Caco-2 (cell line): ENCODE measurements at regions not wholly inside any gene's neighbourhood (a gene's known extent, or its start where the extent isn't known, plus 50 kb on each side); places are given as distances from the start of the nearest gene placed in this dataset.

Experiments
- BruUV-seq: library from RNA; stranded (reverse); fragments of 400-500 nt; replicated peaks from 2 replicates; lab custom pipeline; 2021; lab: Mats Ljungman, UMichigan
- CTCF ChIA-PET: fragments of 300-600 bp; sonication (Branson Sonifier 250); formaldehyde crosslinking; loops from one replicate; lab custom pipeline; 2022; ENCODE audit warnings: antibody characterized with exemption; lab: Charles Lee
- POLR2A ChIA-PET: fragments of 300-600 bp; sonication (Branson Sonifier 250); formaldehyde crosslinking; loops from one replicate; lab custom pipeline; 2022; ENCODE audit warnings: antibody characterized with exemption; lab: Charles Lee
- DNase-seq, 2 experiments: peaks; one replicate each; pipeline versions ENCODE4 v3.0.0 to v3.0.0-alpha.2; 2020 to 2022
- H3K27me3 ChIP-seq: replicated peaks from 2 replicates; pipeline ENCODE4 v1.6.0; 2011; ENCODE audit warnings: low read length; ENCODE audit not compliant: control insufficient read depth, insufficient read depth
- H3K36me3 ChIP-seq: 2 replicates; pipeline ENCODE4 v1.5.1; 2011; ENCODE audit warnings: low read length; ENCODE audit not compliant: control insufficient read depth, insufficient read depth
- H3K4me1 ChIP-seq: fragments of 250-450 bp; sonication (Bioruptor Pico); 2 replicates; pipeline ENCODE4 v1.5.1; 2020; ENCODE audit warnings: mild to moderate bottlenecking
- H3K4me3 ChIP-seq: 2 replicates; pipeline ENCODE4 v1.5.1; 2011; ENCODE audit warnings: low read depth, mild to moderate bottlenecking, control low read depth, low read length
- H3K9me3 ChIP-seq: fragments of 250-450 bp; sonication (Bioruptor Pico); 2 replicates; pipeline ENCODE4 v1.5.1; 2020; ENCODE audit warnings: mild to moderate bottlenecking, moderate library complexity
- H3K27ac Mint-ChIP-seq: one replicate; pipeline ENCODE4 v1.8.0; 2022; ENCODE audit warnings: mixed read lengths; ENCODE audit not compliant: unreplicated experiment
- H3K27me3 Mint-ChIP-seq: one replicate; pipeline ENCODE4 v1.8.0; 2022; ENCODE audit warnings: mixed read lengths; ENCODE audit not compliant: insufficient read depth, unreplicated experiment
- H3K36me3 Mint-ChIP-seq: one replicate; pipeline ENCODE4 v1.8.0; 2022; ENCODE audit warnings: mild to moderate bottlenecking, mixed read lengths; ENCODE audit not compliant: insufficient read depth, unreplicated experiment
- H3K4me1 Mint-ChIP-seq: one replicate; pipeline ENCODE4 v1.8.0; 2022; ENCODE audit warnings: low read depth, mixed read lengths; ENCODE audit not compliant: unreplicated experiment
- H3K4me3 Mint-ChIP-seq: one replicate; pipeline ENCODE4 v1.8.0; 2022; ENCODE audit warnings: mild to moderate bottlenecking, moderate library complexity, mixed read lengths; ENCODE audit not compliant: unreplicated experiment
- H3K9me3 Mint-ChIP-seq: one replicate; pipeline ENCODE4 v1.8.0; 2022; ENCODE audit warnings: mixed read lengths; ENCODE audit not compliant: unreplicated experiment
- CTCF ChIP-seq, 2 experiments: fragments of 200-600 bp in 1 of 2; IDR thresholded peaks; 1 replicate in 1 of 2; 2 replicates in 1 of 2; pipeline versions ENCODE4 v1.5.1 to v1.8.0; 2011 to 2022; ENCODE audit warnings: antibody characterized with exemption in 1 of 2, control low read depth in 1 of 2, inconsistent platforms in 1 of 2, low read depth in 1 of 2, low read length in 1 of 2, mild to moderate bottlenecking in 1 of 2, moderate library complexity in 1 of 2; ENCODE audit not compliant: insufficient read depth in 1 of 2, severe bottlenecking in 1 of 2, unreplicated experiment in 1 of 2
- intact Hi-C: fragments of 100-400 bp; cut with micrococcal nuclease; formaldehyde crosslinking; loops from one replicate; pipeline ENCODE4 v1.10.0; 2022; ENCODE audit not compliant: unreplicated experiment

- Histone ChIP-seq H3K36me3 (no peaks in the 10 kb centered on the region), H3K4me1 (no peaks in the 10 kb centered on the region), H3K4me3 (no peak overlapping the region), H3K27me3 (no peaks in the 10 kb centered on the region), H3K9me3 (peaks cover 8% of the 10 kb centered on the region; the same call in 1 of the 2 replicates)
- Mint-ChIP-seq H3K27ac (no peak overlapping the region), H3K4me1 (no peaks in the 10 kb centered on the region), H3K36me3 (no peaks in the 10 kb centered on the region), H3K4me3 (no peak overlapping the region), H3K9me3 (peaks cover 14% of the 10 kb centered on the region), H3K27me3 (no peaks in the 10 kb centered on the region)
- ChIA-PET CTCF (no interaction called here), POLR2A (no interaction called here)
- no TSS peak for BruUV-seq
- intact Hi-C loops: no loop called here
- TF ChIP-seq CTCF (IDR thresholded peaks at IDR 0.05; ENCODE audit: insufficient read depth in 1 of 2, low read depth in 1 of 2, low read length in 1 of 2, severe bottlenecking in 1 of 2, unreplicated experiment in 1 of 2): no peak
- DNase-seq: no peak
These were observed 663.6 kb downstream of the RNF144B start for GRCh38 chr6:19050765-19051164.

GRCh38 chr6:19052219-19052618 is 665.1 kb downstream of the RNF144B start:
- intact Hi-C loops: no loop called here
- peaks cover 14% of the 10 kb centered on the region for H3K9me3 Mint-ChIP-seq
- CTCF ChIA-PET: no interaction called here
- H3K4me3 Mint-ChIP-seq: no peak overlapping the region
- H3K36me3 Mint-ChIP-seq: no peaks in the 10 kb centered on the region
- H3K27ac Mint-ChIP-seq: no peak overlapping the region
- no peak overlapping the region for H3K4me3 ChIP-seq
- no peaks in the 10 kb centered on the region for H3K36me3 ChIP-seq
- POLR2A ChIA-PET: no interaction called here
- peaks cover under 1% of the 10 kb centered on the region for H3K27me3 Mint-ChIP-seq
- H3K27me3 ChIP-seq: no peaks in the 10 kb centered on the region
- no peak for DNase-seq
- H3K4me1 Mint-ChIP-seq: no peaks in the 10 kb centered on the region
- BruUV-seq: no TSS peak
- H3K4me1 ChIP-seq: no peaks in the 10 kb centered on the region
- TF ChIP-seq CTCF (IDR thresholded peaks at IDR 0.05; ENCODE audit: insufficient read depth in 1 of 2, low read depth in 1 of 2, low read length in 1 of 2, severe bottlenecking in 1 of 2, unreplicated experiment in 1 of 2): no peak
- H3K9me3 ChIP-seq: peaks cover 8% of the 10 kb centered on the region; the same call in 1 of the 2 replicates

GRCh38 chr6:19059102-19059501 is 672.0 kb downstream of the RNF144B start:
- no peaks in the 10 kb centered on the region for H3K4me1 ChIP-seq
- no peaks in the 10 kb centered on the region for H3K36me3 ChIP-seq
- BruUV-seq: no TSS peak
- POLR2A ChIA-PET: no interaction called here
- Mint-ChIP-seq H3K36me3 (no peaks in the 10 kb centered on the region), H3K27ac (no peak overlapping the region), H3K9me3 (peaks cover 2% of the 10 kb centered on the region), H3K4me1 (no peaks in the 10 kb centered on the region), H3K27me3 (peaks cover 5% of the 10 kb centered on the region), H3K4me3 (no peak overlapping the region)
- no peak for TF ChIP-seq CTCF (IDR thresholded peaks at IDR 0.05; ENCODE audit: insufficient read depth in 1 of 2, low read depth in 1 of 2, low read length in 1 of 2, severe bottlenecking in 1 of 2, unreplicated experiment in 1 of 2)
- intact Hi-C loops: no loop called here
- CTCF ChIA-PET: no interaction called here
- H3K9me3 ChIP-seq: peaks cover 3% of the 10 kb centered on the region; the same call in 1 of the 2 replicates
- no peak for DNase-seq
- no peaks in the 10 kb centered on the region for H3K27me3 ChIP-seq
- no peak overlapping the region for H3K4me3 ChIP-seq
